ENCODE measurements at regions not wholly inside any gene's neighbourhood (a gene's known extent, or its start where the extent isn't known, plus 50 kb on each side); places are given as distances from the start of the nearest gene placed in this dataset.

DNA sequence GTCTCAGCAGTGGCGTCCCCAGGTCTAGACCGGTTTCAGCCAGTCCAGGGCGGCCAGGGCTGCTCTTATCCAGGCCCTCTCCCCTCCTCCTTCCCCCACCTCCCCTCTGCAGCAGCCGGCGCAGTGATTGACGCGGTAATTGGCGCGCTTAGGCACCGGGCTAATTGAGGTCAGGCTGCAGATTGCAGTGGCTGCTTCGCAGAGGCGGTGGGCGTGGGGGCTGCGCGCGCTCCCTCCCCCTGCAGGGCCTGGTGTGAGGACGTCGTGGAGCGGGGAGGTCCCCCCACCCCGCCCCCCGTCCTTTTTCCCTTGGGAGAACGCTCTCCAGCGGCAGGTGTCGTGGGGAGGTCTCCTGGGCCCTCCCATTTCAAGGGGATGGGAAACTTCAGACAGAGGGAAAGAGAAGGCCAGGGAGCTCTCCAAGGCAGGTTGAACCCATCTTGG, 70.4 kb upstream of the BLCAP start:
- DNase-seq (ENCODE audit: low spot score), result peak; percentile 21
- Histone ChIP-seq H3K4me2 (peak overlapping the region; percentile 68), H3K36me3 (replicated peaks; ENCODE audit: insufficient read depth, low read depth) (no peaks in the 10 kb centered on the region), H2AFZ (no peak overlapping the region), H3K27me3 (peaks cover 7% of the 10 kb centered on the region), H3K79me2 (no peaks in the 10 kb centered on the region), H4K20me1 (ENCODE audit: insufficient read depth, poor library complexity, severe bottlenecking) (no peaks in the 10 kb centered on the region), H3K4me3 (no peak overlapping the region), H3K9me3 (ENCODE audit: low read depth) (no peaks in the 10 kb centered on the region), H3K4me1 (ENCODE audit: insufficient read depth) (peaks cover 8% of the 10 kb centered on the region), H3K9me2 (replicated peaks; ENCODE audit: insufficient read depth) (no peaks in the 10 kb centered on the region), H3K27ac (no peak overlapping the region)
- 4% methylated on average over 14 of the region's 24 CpGs for WGBS (ENCODE audit: low lambda C conversion rate, missing lambda C conversion rate)
- TF ChIP-seq, protein P1, sequence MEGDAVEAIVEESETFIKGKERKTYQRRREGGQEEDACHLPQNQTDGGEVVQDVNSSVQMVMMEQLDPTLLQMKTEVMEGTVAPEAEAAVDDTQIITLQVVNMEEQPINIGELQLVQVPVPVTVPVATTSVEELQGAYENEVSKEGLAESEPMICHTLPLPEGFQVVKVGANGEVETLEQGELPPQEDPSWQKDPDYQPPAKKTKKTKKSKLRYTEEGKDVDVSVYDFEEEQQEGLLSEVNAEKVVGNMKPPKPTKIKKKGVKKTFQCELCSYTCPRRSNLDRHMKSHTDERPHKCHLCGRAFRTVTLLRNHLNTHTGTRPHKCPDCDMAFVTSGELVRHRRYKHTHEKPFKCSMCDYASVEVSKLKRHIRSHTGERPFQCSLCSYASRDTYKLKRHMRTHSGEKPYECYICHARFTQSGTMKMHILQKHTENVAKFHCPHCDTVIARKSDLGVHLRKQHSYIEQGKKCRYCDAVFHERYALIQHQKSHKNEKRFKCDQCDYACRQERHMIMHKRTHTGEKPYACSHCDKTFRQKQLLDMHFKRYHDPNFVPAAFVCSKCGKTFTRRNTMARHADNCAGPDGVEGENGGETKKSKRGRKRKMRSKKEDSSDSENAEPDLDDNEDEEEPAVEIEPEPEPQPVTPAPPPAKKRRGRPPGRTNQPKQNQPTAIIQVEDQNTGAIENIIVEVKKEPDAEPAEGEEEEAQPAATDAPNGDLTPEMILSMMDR (IDR thresholded peaks at IDR 0.05; ENCODE audit: poor library complexity), result no peak
- TF ChIP-seq EZH2 (IDR thresholded peaks at IDR 0.05; ENCODE audit: borderline replicate concordance), result no peak

GRCh38 chr20:37596890-37597536, 69.3 kb upstream of the BLCAP start:
- Histone ChIP-seq H2AFZ (no peak overlapping the region), H3K27ac (no peak overlapping the region), H3K9me3 (ENCODE audit: low read depth) (no peaks in the 10 kb centered on the region), H3K36me3 (replicated peaks; ENCODE audit: insufficient read depth, low read depth) (no peaks in the 10 kb centered on the region), H3K9me2 (replicated peaks; ENCODE audit: insufficient read depth) (no peaks in the 10 kb centered on the region), H3K79me2 (no peaks in the 10 kb centered on the region), H3K4me1 (ENCODE audit: insufficient read depth) (peaks cover 8% of the 10 kb centered on the region), H3K4me2 (no peak overlapping the region), H3K27me3 (peaks cover 9% of the 10 kb centered on the region), H4K20me1 (ENCODE audit: insufficient read depth, poor library complexity, severe bottlenecking) (no peaks in the 10 kb centered on the region), H3K4me3 (no peak overlapping the region)
- no peak for DNase-seq (ENCODE audit: low spot score)
- 73% methylated on average over 9 of the region's 9 CpGs for WGBS (ENCODE audit: low lambda C conversion rate, missing lambda C conversion rate)
- TF ChIP-seq EZH2 (IDR thresholded peaks at IDR 0.05; ENCODE audit: borderline replicate concordance), result no peak
- no peak for TF ChIP-seq EZH2phosphoT487 (IDR thresholded peaks at IDR 0.05; ENCODE audit: low read depth, severe bottlenecking, unreplicated experiment)
- TF ChIP-seq, protein P1 (IDR thresholded peaks at IDR 0.05; ENCODE audit: poor library complexity), result no peak

DNA sequence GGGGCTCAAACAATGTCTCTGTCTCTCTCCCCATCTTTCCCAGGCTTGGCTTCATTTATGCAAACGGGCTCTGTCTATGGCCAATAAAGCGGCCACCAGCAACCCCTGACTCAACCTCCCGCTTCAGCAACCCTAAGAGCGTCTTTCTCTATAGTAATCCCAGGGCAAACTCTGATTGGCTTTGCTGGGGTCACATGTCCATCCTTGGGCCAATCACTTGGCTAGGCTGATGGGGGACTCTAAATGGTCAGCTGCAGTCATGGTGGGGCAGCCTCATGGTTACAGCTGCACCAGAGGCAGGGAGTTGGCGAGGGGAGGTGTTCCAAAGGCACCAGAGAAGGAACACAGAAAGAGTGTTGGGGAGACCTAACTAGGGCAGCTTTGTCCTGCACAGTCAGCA, 68.5 kb upstream of the BLCAP start:
- whole genome bisulfite sequencing (ENCODE audit: low lambda C conversion rate, missing lambda C conversion rate), result 96% methylated on average over 5 of the region's 5 CpGs
- Histone ChIP-seq H2AFZ (no peak overlapping the region), H3K36me3 (replicated peaks; ENCODE audit: insufficient read depth, low read depth) (no peaks in the 10 kb centered on the region), H3K4me3 (no peak overlapping the region), H3K27me3 (peaks cover 12% of the 10 kb centered on the region), H3K9me3 (ENCODE audit: low read depth) (no peaks in the 10 kb centered on the region), H3K27ac (no peak overlapping the region), H4K20me1 (ENCODE audit: insufficient read depth, poor library complexity, severe bottlenecking) (no peaks in the 10 kb centered on the region), H3K79me2 (no peaks in the 10 kb centered on the region), H3K9me2 (replicated peaks; ENCODE audit: insufficient read depth) (no peaks in the 10 kb centered on the region), H3K4me1 (ENCODE audit: insufficient read depth) (peaks cover 8% of the 10 kb centered on the region), H3K4me2 (no peak overlapping the region)
- DNase-seq (ENCODE audit: low spot score), result no peak
- TF ChIP-seq EZH2phosphoT487 (IDR thresholded peaks at IDR 0.05; ENCODE audit: low read depth, severe bottlenecking, unreplicated experiment) (no peak), EZH2 (IDR thresholded peaks at IDR 0.05; ENCODE audit: borderline replicate concordance) (no peak)
- TF ChIP-seq, protein P1 (IDR thresholded peaks at IDR 0.05; ENCODE audit: poor library complexity), result no peak
